H1 (cell line): ENCODE measurements at regions not wholly inside any gene's neighbourhood (a gene's known extent, or its start where the extent isn't known, plus 50 kb on each side); places are given as distances from the start of the nearest gene placed in this dataset.

Source experiments
- CTCF ChIA-PET: fragments of 300-600 bp; sonication (Branson Sonifier 250); formaldehyde crosslinking; loops from one replicate; lab custom pipeline; 2021; ENCODE audit not compliant: partially characterized antibody; lab: Charles Lee
- POLR2A ChIA-PET: fragments of 300-600 bp; sonication (Branson Sonifier 250); formaldehyde crosslinking; loops from one replicate; lab custom pipeline; 2021; ENCODE audit warnings: inconsistent platforms; ENCODE audit not compliant: partially characterized antibody; lab: Charles Lee
- DNase-seq, 2 experiments: peaks; one replicate each; pipeline versions ENCODE4 v3.0.0 to v3.0.0-alpha.2; 2010 to 2022; ENCODE audit warnings: low spot score in 2 of 2, low read depth in 1 of 2, mixed read lengths in 1 of 2
- FAIRE-seq: peaks from 2 replicates; lab custom pipeline; 2011; peaks lifted over from hg19 to GRCh38; lab: Jason Lieb, UNC
- H2AFZ ChIP-seq: 2 replicates; pipeline ENCODE4 v1.8.1; 2012; ENCODE audit warnings: low read length, inconsistent platforms
- H2AK5ac ChIP-seq: 2 replicates; pipeline ENCODE4 v1.6.1; 2013; ENCODE audit warnings: low read depth, low read length
- H2BK120ac ChIP-seq: replicated peaks from 2 replicates; pipeline ENCODE3; 2013; ENCODE audit warnings: low read depth, low read length, inconsistent platforms
- H2BK12ac ChIP-seq: 2 replicates; pipeline ENCODE4 v1.6.1; 2013; ENCODE audit warnings: low read depth, low read length
- H2BK15ac ChIP-seq: 2 replicates; pipeline ENCODE4 v1.6.1; 2013; ENCODE audit warnings: low read length
- H2BK20ac ChIP-seq: 2 replicates; pipeline ENCODE4 v1.6.1; 2013; ENCODE audit warnings: low read length
- H2BK5ac ChIP-seq: 2 replicates; pipeline ENCODE4 v1.6.1; 2013; ENCODE audit warnings: low read depth, low read length
- H3K14ac ChIP-seq: 2 replicates; pipeline ENCODE4 v1.6.1; 2013; ENCODE audit warnings: inconsistent platforms; ENCODE audit not compliant: insufficient read length
- H3K18ac ChIP-seq: 2 replicates; pipeline ENCODE4 v1.6.1; 2013; ENCODE audit warnings: low read length; ENCODE audit errors: extremely low read depth
- H3K23ac ChIP-seq: 2 replicates; pipeline ENCODE4 v1.6.1; 2013; ENCODE audit warnings: inconsistent platforms; ENCODE audit not compliant: insufficient read length
- H3K23me2 ChIP-seq: 2 replicates; pipeline ENCODE4 v1.6.1; 2013; ENCODE audit warnings: low read depth, low read length
- H3K27ac ChIP-seq: 2 replicates; pipeline ENCODE4 v1.6.1; 2011; ENCODE audit warnings: low read depth, low read length, inconsistent platforms
- H3K27me3 ChIP-seq, 4 experiments: replicated peaks in 1 of 4; 1 replicate in 1 of 4; 2 replicates in 3 of 4; pipeline versions ENCODE4 v1.6.1 to v1.8.1; 2011 to 2013; ENCODE audit warnings: low read length in 3 of 4, mild to moderate bottlenecking in 3 of 4, inconsistent platforms in 2 of 4, mixed read lengths in 2 of 4, moderate library complexity in 1 of 4; ENCODE audit not compliant: control insufficient read depth in 3 of 4, insufficient read depth in 3 of 4; ENCODE audit errors: extremely low read depth in 1 of 4
- H3K36me3 ChIP-seq, 4 experiments: 2 replicates each; pipeline versions ENCODE4 v1.6.1 to v1.8.1; 2011 to 2013; ENCODE audit warnings: mild to moderate bottlenecking in 4 of 4, low read length in 3 of 4, moderate library complexity in 2 of 4, control low read depth in 1 of 4, inconsistent platforms in 1 of 4; ENCODE audit not compliant: insufficient read depth in 4 of 4, control insufficient read depth in 2 of 4
- H3K4ac ChIP-seq: replicated peaks from 2 replicates; pipeline ENCODE3; 2013; ENCODE audit warnings: low read length, low read depth, mixed read lengths, inconsistent platforms; ENCODE audit not compliant: insufficient read length
- H3K4me1 ChIP-seq, 4 experiments: replicated peaks in 1 of 4; 1 replicate in 1 of 4; 2 replicates in 3 of 4; pipeline versions ENCODE4 v1.6.1 to v1.8.1; 2011 to 2013; ENCODE audit warnings: low read length in 3 of 4, inconsistent platforms in 2 of 4, mixed read lengths in 1 of 4; ENCODE audit not compliant: insufficient read depth in 4 of 4, control insufficient read depth in 3 of 4
- H3K4me2 ChIP-seq, 2 experiments: 2 replicates each; pipeline versions ENCODE4 v1.6.1 to v1.8.1; 2011 to 2013; ENCODE audit warnings: low read depth in 2 of 2, low read length in 2 of 2, control low read depth in 1 of 2, inconsistent platforms in 1 of 2, mild to moderate bottlenecking in 1 of 2; ENCODE audit not compliant: insufficient read depth in 1 of 2
- H3K4me3 ChIP-seq, 4 experiments: fragments of 200-600, 300-600 bp in 1 of 4; sonication (generic), shearing (Covaris generic), sonication (Bioruptor Twin) in 1 of 4; 2 replicates each; pipeline versions ENCODE4 v1.5.1 to v1.8.1; 2011 to 2016; ENCODE audit warnings: low read length in 4 of 4, low read depth in 3 of 4, control low read depth in 2 of 4, inconsistent platforms in 2 of 4, mild to moderate bottlenecking in 2 of 4, mixed read lengths in 1 of 4, moderate library complexity in 1 of 4; ENCODE audit not compliant: insufficient read depth in 2 of 4; ENCODE audit errors: extremely low read depth in 1 of 4
- H3K56ac ChIP-seq: replicated peaks from 2 replicates; pipeline ENCODE3; 2013; ENCODE audit warnings: low read depth, mild to moderate bottlenecking, mixed read lengths, low read length, inconsistent platforms; ENCODE audit not compliant: insufficient read length
- H3K79me1 ChIP-seq: 2 replicates; pipeline ENCODE4 v1.6.1; 2013; ENCODE audit warnings: low read depth, low read length, control low read depth
- H3K79me2 ChIP-seq, 2 experiments: 2 replicates each; pipeline versions ENCODE4 v1.6.1 to v1.8.1; 2012 to 2013; ENCODE audit warnings: low read length in 2 of 2, mild to moderate bottlenecking in 2 of 2, inconsistent platforms in 1 of 2; ENCODE audit not compliant: insufficient read depth in 2 of 2, control insufficient read depth in 1 of 2
- H3K9ac ChIP-seq, 4 experiments: replicated peaks in 1 of 4; 1 replicate in 1 of 4; 2 replicates in 3 of 4; pipeline versions ENCODE4 v1.6.1 to v1.8.1; 2011 to 2013; ENCODE audit warnings: low read depth in 3 of 4, low read length in 3 of 4, control low read depth in 2 of 4, mild to moderate bottlenecking in 2 of 4, moderate library complexity in 2 of 4, inconsistent platforms in 1 of 4; ENCODE audit errors: extremely low read depth in 1 of 4
- H3K9me3 ChIP-seq, 2 experiments: 2 replicates each; pipeline versions ENCODE4 v1.6.1 to v1.8.1; 2012 to 2013; ENCODE audit warnings: mild to moderate bottlenecking in 2 of 2, moderate library complexity in 2 of 2, control low read depth in 1 of 2, inconsistent platforms in 1 of 2, low read depth in 1 of 2, low read length in 1 of 2, mixed read lengths in 1 of 2; ENCODE audit not compliant: insufficient read depth in 2 of 2
- H4K20me1 ChIP-seq, 2 experiments: replicated peaks in 1 of 2; 2 replicates each; pipeline versions ENCODE3 to v1.8.1; 2011 to 2013; ENCODE audit warnings: inconsistent platforms in 2 of 2, low read length in 2 of 2, mild to moderate bottlenecking in 1 of 2; ENCODE audit not compliant: insufficient read depth in 2 of 2, control insufficient read depth in 1 of 2
- H4K5ac ChIP-seq: 2 replicates; pipeline ENCODE4 v1.6.1; 2013; ENCODE audit warnings: low read length, low read depth, mixed read lengths, inconsistent platforms; ENCODE audit not compliant: insufficient read length
- H4K8ac ChIP-seq: 2 replicates; pipeline ENCODE4 v1.8.0; 2013; ENCODE audit warnings: mild to moderate bottlenecking, moderate library complexity, low read length, inconsistent platforms; ENCODE audit not compliant: insufficient read depth; ENCODE audit errors: extremely low read depth
- H4K91ac ChIP-seq: replicated peaks from 2 replicates; pipeline ENCODE3; 2013; ENCODE audit warnings: low read length, mixed read lengths, inconsistent platforms; ENCODE audit not compliant: insufficient read length
- EP300 ChIP-seq, 2 experiments: IDR thresholded peaks; 1 replicate in 1 of 2; 2 replicates in 1 of 2; pipeline ENCODE4 v1.6.1; 2011 to 2012; ENCODE audit warnings: low read depth in 2 of 2, low read length in 2 of 2, mild to moderate bottlenecking in 2 of 2, borderline replicate concordance in 1 of 2, inconsistent platforms in 1 of 2, moderate library complexity in 1 of 2
- SUZ12 ChIP-seq: fragments of 200-600 bp; sonication (generic); IDR thresholded peaks from 2 replicates; pipeline ENCODE4 v1.6.1; 2012; ENCODE audit warnings: mild to moderate bottlenecking, inconsistent platforms, low read length, moderate library complexity, mixed read lengths
- WGBS, 2 experiments: shearing (Covaris generic) in 1 of 2; methylation state at CpG; one replicate each; pipeline versions ENCODE4 v1.1.6 to v1.1.7; 2013 to 2015; ENCODE audit warnings: low lambda C conversion rate in 2 of 2, mixed read lengths in 2 of 2, inconsistent platforms in 1 of 2, low coverage in 1 of 2, missing lambda C conversion rate in 1 of 2; ENCODE audit not compliant: insufficient replicate concordance in 2 of 2, insufficient coverage in 1 of 2, insufficient read length in 1 of 2; ENCODE audit errors: extremely low coverage in 1 of 2, missing lambda C conversion rate in 1 of 2; 5-methylcytosine and 5-hydroxymethylcytosine counted together

GRCh38 chr5:73274881-73275663 lies 102.1 kb downstream of the TMEM174 start:
- Histone ChIP-seq H2BK120ac (no peak overlapping the region), H4K20me1 (no peaks in the 10 kb centered on the region), H4K8ac (no peak overlapping the region), H2BK12ac (no peak overlapping the region), H3K36me3 (no peaks in the 10 kb centered on the region), H4K5ac (no peak overlapping the region), H3K18ac (no peak overlapping the region), H3K9me3 (no peaks in the 10 kb centered on the region), H2AFZ (0 out of 2 replicates have a peak overlapping the region, but pooled peaks have one; percentile 22), H3K9ac (no peak overlapping the region), H3K79me2 (no peaks in the 10 kb centered on the region), H3K27ac (no peak overlapping the region), H2BK5ac (no peak overlapping the region), H2BK15ac (no peak overlapping the region), H3K23ac (no peak overlapping the region), H3K79me1 (no peaks in the 10 kb centered on the region), H4K91ac (no peak overlapping the region), H2AK5ac (no peak overlapping the region), H3K23me2 (no peaks in the 10 kb centered on the region), H3K56ac (no peak overlapping the region), H3K4me3 (no peak overlapping the region), H3K4me2 (no peak overlapping the region; a peak in 1 of 4 replicates), H3K14ac (no peak overlapping the region), H3K4me1 (peaks cover 0 to 4% (median 0%) of the 10 kb centered on the region in 4 experiments; a peak in 1 of 7 replicates), H3K27me3 (peaks cover 0 to 2% (median 0%) of the 10 kb centered on the region in 4 experiments; a peak in 3 of 7 replicates), H3K4ac (no peak overlapping the region), H2BK20ac (no peak overlapping the region)
- DNase-seq, result no peak
- ChIA-PET POLR2A (interaction anchor here (0.8 kb wide), 2 partner anchors 10 to 320 kb away, joined by 3 read pairs; partner anchors contain the start of gene FCHO2), CTCF (interaction anchor here (1.1 to 1.3 kb wide), 2 partner anchors 23 to 56 kb away, joined by 3 to 5 read pairs; no protein-coding TSS in a partner anchor)
- 0 out of 2 replicates have a peak, but pooled peaks have one; percentile 23 for TF ChIP-seq SUZ12
- no peak for TF ChIP-seq EP300 (IDR thresholded peaks at IDR 0.05; ENCODE audit: borderline replicate concordance in 1 of 2, low read depth in 2 of 2, low read length in 2 of 2)
- FAIRE-seq, result no peak
- WGBS, 2 experiments, result 85% methylated on average over 15 of the region's 15 CpGs; no CpG with 5 or more reads in 1 of the 2 experiments
